GM11168 (cell line): ENCODE measurements at regions not wholly inside any gene's neighbourhood (a gene's known extent, or its start where the extent isn't known, plus 50 kb on each side); places are given as distances from the start of the nearest gene placed in this dataset.
"Not testable (repeated sequence)": the region's sequence is repeated elsewhere in the genome, so short reads cannot be mapped to it uniquely, and the experiment has no call there.

Experiments used
- in situ Hi-C: fragments of 300-500 bp; cut with MboI; formaldehyde crosslinking; loops from one replicate; pipeline ENCODE4 v1.12.0; 2022; ENCODE audit warnings: low sequenced_read_pairs; ENCODE audit not compliant: unreplicated experiment

GRCh38 chr6:28816909-28817807, 106.6 kb downstream of the TRIM27 start:
- in situ Hi-C loops, result no loop called here

GRCh38 chr6:28817808-28818145, 106.0 kb downstream of the TRIM27 start:
- in situ Hi-C loops, result no loop called here

DNA sequence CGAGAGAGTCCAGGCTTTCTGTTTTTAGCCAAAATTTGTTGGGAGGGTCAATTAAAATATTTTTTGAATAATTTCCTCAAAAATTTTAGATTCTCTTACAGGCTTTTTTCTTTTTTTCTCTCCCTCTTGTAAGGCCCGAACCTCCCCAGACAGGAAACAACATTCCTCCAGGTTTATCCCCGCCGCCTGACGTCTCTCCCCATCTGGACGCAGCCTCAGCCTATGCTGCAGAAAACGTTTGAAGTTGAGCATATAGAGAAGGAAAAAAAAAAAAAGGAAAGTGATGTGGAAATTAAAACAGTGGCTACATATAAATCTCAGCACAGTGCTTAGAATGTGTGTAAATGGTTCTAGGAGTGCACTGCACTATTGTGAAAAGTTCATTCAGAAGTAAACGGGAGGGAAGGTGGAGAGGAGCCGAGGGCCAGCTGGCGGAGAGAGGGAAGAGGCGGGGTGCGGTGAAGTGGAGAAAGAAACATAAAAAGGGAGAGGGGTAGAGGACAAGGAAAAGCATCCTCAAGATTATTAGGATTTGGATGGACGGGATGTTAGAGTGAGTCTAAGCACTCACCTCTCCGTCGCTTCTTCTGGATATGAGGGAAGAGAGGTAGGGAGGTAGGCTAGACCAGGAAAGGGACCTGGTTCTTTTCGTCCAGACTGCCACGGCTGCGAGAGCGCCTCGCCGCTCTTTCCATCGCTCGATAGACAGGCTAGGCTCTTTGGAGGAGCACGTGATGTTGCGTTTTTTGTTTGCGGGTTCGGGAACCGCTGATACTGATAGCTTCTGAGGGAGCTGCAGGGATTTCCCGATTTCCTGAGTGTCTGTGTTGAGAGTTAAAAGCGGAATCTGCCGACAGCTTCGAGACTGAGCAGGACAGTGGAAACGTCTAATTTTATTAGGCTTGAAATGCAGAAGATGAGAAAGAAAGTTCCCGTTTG, 98.7 kb downstream of the TRIM27 start:
- in situ Hi-C loops, result no loop called here

GRCh38 chr6:28825732-28826293, 98.0 kb downstream of the TRIM27 start:
- in situ Hi-C loops, result no loop called here

DNA sequence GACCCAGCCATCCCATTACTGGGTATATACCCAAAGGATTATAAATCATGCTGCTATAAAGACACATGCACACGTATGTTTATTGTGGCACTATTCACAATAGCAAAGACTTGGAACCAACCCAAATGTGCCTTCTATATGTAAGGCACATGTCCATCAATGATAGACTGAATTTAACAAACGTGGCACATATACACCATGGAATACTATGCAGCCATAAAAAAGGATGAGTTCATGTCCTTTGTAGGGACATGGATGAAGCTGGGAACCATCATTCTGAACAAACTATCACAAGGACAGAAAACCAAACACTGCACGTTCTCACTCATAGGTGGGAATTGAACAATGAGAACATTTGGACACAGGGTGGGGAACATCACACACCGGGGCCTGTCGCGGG, 92.1 kb downstream of the TRIM27 start:
- in situ Hi-C loops, result not testable (repeated sequence)

GRCh38 chr6:28836703-28837102, 87.1 kb downstream of the TRIM27 start:
- in situ Hi-C loops, result not testable (repeated sequence)

DNA sequence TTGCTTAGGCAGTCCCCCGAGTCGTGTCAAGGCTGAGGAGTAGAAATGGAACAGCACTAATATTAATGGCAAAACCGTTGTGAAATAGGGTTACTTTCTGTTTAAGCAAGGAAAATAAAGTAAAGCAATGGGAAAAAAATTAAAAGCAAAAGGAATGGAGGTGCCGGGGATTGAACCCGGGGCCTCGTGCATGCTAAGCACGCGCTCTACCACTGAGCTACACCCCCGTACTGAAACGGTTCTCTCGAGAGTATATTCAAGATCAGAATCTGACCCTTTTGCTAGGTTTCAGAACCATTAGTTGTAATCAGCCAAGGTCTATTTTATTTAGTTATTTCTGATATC, 85.5 kb downstream of the TRIM27 start:
- in situ Hi-C loops, result no loop called here

- in situ Hi-C loops, result no loop called here
Observed at GRCh38 chr6:28838634-28839442, 84.9 kb downstream of the TRIM27 start.

GRCh38 chr6:28839443-28840120, 84.2 kb downstream of the TRIM27 start:
- in situ Hi-C loops, result no loop called here

GRCh38 chr6:28841290-28841689, 82.5 kb downstream of the TRIM27 start:
- in situ Hi-C loops, result no loop called here

GRCh38 chr6:28848756-28849155, 75.0 kb downstream of the TRIM27 start:
- in situ Hi-C loops, result not testable (repeated sequence)
